GM18499 (cell line): ENCODE measurements at regions not wholly inside any gene's neighbourhood (a gene's known extent, or its start where the extent isn't known, plus 50 kb on each side); places are given as distances from the start of the nearest gene placed in this dataset.
"Not testable (repeated sequence)": the region's sequence is repeated elsewhere in the genome, so short reads cannot be mapped to it uniquely, and the experiment has no call there.

ENCODE experiments used
- ATAC-seq: cut with Tn5 transposase; IDR thresholded peaks from one replicate; pipeline ENCODE4 v1.9.1; 2021; ENCODE audit warnings: moderate number of reproducible peaks; ENCODE audit not compliant: insufficient read depth, unreplicated experiment

DNA sequence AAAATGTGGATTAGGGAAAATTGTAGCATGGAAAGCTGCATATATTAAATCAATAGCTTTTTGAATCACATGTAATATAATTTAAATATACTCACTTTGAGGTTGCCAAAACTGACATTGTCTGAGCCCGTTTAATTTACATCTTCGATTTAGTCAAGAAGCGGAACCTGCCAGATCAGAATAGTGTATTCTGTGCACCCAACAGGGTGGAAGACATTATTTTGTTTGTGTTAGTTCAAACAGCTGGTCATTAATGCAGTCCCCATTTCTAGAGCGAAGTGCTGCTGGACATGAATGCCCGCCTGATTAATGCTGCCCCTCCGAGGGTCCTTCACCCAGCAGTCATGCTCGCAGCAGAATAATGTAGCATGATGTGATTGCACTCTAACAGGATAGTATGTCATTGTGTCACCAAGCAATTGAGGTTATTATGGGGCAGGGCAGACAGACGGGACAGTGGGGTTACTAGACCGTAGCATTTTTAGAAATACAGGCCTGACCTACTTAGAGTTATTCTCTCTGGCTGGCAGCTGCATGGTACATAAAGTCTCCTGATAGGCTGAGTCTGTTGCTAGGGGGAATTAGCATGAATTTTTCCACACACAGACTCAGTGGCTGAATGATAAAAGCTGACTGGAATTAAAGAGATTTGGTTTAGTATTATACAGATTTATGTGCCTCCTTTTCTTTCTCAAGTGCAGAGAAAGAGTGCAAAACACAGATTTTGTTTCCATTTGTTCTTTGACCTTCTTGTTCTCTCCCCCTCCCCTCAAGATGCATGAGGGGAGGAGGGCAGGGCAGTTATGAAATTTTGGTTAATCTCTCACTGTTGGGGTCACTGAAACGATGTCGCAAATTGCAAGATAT, 147.1 kb downstream of the PRL start:
- ATAC-seq: no peak

DNA sequence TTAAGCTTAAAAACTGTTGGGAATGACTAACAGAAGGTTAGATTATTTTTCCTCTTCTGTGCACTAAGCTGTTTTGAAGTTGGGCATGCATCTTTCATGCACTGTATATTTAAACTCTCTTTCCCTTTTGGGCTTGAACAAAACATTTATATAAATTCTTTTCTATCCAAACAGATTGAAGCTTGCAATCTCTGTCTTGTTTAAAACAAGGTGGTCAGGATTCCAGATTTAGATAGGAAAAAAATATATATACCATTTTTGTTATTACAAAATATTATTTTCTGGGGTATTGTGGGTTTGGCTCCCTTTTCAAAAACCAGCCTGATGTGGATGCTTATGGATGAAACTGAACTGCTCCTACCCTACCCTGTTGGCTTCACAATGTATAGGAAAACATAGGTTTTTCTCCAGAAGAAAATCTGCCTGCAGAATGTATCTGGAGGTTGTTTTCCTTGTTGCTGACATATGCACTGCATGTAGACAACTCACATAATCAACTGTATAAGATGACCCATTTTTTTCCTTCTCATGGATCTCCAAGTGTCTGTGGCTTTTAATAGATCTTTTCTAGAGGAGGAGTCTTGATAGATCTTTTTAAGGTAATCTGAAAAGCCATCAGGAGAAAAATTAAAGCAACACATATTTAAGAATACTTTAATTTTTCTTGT, 146.3 kb downstream of the PRL start:
- ATAC-seq: no peak

DNA sequence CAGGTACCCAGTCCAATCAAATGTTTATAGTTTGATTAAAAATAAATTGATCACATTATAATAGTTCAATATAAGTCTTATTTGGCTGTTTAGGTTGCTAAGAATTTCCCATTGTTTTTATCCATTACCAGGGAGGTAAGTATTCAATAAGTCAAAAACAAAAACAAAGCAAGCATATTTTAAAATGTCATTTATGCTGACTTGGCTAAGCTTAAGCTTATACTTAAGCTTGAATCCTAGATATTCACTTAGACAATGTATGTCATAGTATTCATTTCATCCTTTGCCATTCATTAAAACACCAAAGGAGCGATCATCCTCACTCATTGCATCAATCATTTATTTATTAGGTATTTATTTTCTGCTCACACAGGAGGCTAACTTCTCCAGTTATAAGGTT, 144.9 kb downstream of the PRL start:
- ATAC-seq: no peak

- ATAC-seq: no peak
Measured at GRCh38 chr6:22152841-22153240, 144.0 kb downstream of the PRL start.

GRCh38 chr6:22153384-22154158, 143.3 kb downstream of the PRL start:
- no peak for ATAC-seq

- no peak for ATAC-seq
Measured at GRCh38 chr6:22155551-22155950, 141.3 kb downstream of the PRL start.

GRCh38 chr6:22157233-22157632, 139.6 kb downstream of the PRL start:
- no peak for ATAC-seq

DNA sequence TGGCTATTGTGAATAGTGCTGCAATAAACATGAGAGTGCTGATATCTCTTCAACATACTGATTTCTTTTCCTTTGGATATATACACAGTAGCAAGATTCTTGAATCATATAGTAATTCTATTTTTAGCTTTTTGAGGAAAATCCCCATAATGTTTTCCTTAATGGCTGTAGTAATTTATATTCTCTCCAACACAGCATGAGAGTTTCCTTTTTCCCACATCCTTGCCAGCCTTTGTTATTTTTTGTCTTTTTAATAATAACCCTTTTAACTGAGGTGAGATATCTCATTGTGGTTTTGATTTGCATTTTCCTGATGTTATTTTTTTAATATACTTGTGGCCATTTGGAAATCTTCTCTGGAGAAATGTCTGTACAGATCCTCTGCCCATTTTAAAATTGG, 132.6 kb downstream of the PRL start:
- ATAC-seq: no peak

DNA sequence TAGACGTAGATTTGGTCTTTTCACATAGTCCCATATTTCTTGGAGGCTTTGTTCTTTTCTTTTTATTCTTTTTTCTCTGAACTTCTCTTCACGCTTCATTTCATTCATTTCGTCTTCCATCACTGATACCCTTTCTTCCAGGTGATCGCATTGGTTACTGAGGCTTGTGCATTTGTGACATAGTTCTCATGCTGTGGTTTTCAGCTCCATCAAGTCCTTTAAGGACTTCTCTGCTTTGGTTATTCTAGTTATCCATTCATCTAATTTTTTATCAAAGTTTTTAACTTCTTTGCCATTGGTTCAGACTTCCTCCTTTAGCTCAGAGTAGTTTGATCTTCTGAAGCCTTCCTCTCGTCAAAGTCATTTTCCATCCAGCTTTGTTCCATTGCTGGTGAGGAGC, 125.8 kb downstream of the PRL start:
- not testable (repeated sequence) for ATAC-seq

DNA sequence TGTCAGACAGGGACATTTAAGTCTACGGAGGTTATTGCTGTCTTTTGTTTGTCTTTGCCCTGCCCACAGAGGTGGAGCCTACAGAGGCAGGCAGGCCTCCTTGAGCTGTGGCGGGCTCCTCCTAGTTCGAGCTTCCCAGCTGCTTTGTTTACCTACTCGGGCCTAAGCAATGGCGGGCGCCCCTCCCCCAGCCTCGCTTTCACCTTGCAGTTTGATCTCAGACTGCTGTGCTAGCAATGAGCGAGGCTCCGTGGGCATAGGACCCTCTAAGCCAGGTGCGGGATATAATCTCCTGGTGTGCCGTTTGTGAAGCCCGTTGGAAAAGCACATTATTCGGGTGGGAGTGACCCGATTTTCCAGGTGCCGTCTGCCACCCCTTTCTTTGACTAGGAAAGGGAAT, 125.0 kb downstream of the PRL start:
- ATAC-seq: not testable (repeated sequence)

- no peak for ATAC-seq
Measured at GRCh38 chr6:22173311-22173710, 123.5 kb downstream of the PRL start.

DNA sequence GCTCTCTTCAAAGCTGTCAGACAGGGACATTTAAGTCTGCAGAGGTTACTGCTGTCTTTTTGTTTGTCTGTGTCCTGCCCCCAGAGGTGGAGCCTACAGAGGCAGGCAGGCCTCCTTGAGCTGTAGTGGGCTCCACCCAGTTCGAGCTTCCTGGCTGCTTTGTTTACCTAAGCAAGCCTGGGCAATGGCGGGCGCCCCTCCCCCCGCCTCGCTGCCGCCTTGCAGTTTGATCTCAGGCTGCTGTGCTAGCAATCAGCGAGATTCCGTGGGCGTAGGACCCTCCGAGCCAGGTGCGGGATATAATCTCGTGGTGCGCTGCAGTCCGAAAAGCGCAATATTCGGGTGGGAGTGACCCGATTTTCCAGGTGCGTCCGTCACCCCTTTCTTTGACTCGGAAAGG, 116.6 kb downstream of the PRL start:
- ATAC-seq: not testable (repeated sequence)

GRCh38 chr6:22184371-22184770, 112.5 kb downstream of the PRL start:
- no peak for ATAC-seq

GRCh38 chr6:22189946-22190345, 106.9 kb downstream of the PRL start:
- ATAC-seq: no peak

DNA sequence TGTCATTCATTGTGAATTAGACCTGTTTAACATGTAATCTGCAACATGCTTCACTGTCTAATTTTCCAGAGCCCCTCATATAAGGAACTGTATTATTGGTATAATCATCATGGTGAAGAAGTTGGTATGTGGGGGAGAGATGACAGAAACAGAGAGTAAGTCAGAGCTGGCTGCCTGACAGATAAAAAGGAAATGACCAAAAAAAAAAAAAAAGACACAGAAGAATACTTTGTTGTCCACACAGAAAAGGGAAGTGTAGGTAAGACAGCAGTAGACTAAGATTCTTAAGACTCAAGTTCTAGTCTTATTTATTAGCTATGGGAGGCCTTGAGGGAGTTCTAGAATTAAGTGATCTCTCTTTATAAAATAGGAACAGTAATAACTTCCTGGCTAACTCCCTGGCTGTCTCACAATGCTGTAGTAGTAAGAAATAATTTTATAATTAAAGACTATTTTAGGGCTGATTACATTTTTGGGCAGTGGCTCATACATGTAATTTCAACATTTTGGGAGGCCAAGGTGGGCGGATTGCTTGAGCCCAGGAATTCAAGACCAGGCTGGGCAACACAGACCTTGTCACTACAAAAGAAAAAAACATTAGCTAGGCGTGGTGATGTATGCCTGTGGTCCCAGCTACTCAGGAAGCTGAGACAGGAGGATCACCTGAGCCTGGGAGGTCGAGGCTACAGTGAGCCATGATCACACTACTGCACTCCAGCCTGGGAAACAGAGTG, 102.5 kb downstream of the PRL start:
- ATAC-seq: no peak

- ATAC-seq: no peak
Measured at GRCh38 chr6:22199771-22200170, 97.1 kb downstream of the PRL start.

DNA sequence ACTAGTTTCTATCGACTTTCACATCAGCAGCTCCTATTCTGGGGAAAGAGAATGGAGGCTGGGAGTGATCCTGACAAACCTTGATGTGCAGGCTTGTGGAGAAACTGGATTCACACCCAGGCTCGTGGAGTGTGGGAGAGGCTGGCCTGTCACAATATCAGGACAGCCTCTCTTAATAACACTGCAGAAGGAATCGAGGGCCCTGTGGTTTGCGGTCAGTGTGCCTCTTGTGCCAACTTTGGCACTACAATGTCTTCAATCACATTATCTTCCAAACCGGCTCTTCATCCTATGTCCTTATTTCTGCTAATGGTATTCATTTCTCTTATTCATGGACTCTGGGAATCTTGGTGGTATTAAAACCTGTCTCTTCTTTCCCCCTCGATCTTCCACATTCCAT, 92.7 kb downstream of the PRL start:
- ATAC-seq: no peak

- no peak for ATAC-seq
Measured at GRCh38 chr6:22205266-22205665, 91.6 kb downstream of the PRL start.

- ATAC-seq: no peak
Measured at GRCh38 chr6:22206106-22206505, 90.7 kb downstream of the PRL start.

GRCh38 chr6:22208026-22208425, 88.8 kb downstream of the PRL start:
- ATAC-seq: no peak
